ENCODE measurements at regions not wholly inside any gene's neighbourhood (a gene's known extent, or its start where the extent isn't known, plus 50 kb on each side); places are given as distances from the start of the nearest gene placed in this dataset.
A peak's percentile ranks its signal among the peaks of the same experiment; 100 is the strongest.

DNA sequence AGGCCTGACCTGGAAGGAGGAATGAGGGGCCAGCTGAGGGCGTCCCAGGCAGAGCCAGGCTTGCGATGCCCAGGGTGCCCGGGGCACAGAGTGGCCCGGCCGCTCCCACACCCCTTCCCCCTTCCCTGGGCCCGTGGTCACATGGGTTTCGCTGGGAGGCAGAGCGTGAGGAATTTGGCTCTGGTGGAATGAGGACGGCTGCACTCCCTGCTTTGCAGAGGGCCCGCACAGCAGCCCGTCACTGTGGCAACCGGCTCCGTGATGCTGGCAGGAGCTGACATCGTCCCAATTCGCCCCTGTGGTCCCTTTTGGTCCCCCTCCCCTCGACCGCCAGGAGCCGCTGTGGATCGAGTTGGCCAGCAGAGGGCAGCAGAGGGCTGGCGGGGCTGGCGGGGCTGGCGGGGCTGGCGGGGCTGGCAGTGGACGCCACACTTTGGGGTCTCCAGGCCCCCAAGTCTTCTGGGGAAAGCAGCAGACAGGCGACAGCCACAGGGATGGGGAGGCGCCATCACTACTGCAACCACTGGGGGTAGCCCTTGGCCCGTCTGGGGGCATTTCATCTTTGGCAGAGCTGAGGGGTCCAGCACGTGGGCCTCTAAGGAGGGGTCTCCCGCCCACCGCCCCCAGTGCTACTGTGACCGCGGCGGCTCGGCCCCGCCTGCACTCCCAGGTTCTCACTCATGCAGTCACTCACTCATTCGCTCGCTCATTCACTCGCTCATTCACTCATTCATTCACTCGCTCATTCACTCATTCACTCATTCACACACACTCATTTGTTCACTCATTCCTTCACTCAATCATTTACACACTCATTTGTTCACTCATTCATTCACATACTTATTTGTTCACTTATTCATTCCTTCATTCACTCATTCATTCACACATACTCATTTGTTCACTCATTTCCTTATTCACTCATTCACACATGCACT is 49.7 kb upstream of the BHLHE23 start:
- no peaks in the 10 kb centered on the region for H3K27me3 ChIP-seq
- no peak overlapping the region for H3K4me3 ChIP-seq
- no peak for DNase-seq (ENCODE audit: low spot score)
- no peak overlapping the region for H3K27ac ChIP-seq
- H3K36me3 ChIP-seq: no peaks in the 10 kb centered on the region
- no peaks in the 10 kb centered on the region for H3K9me3 ChIP-seq
- peaks cover 0 to 8% of the 10 kb centered on the region in 2 donors for H3K4me1 ChIP-seq
- peak; percentile 88 to 93 for TF ChIP-seq CTCF (IDR thresholded peaks at IDR 0.05)
